Body of pancreas (tissue), 4 donors: ENCODE measurements at regions not wholly inside any gene's neighbourhood (a gene's known extent, or its start where the extent isn't known, plus 50 kb on each side); places are given as distances from the start of the nearest gene placed in this dataset.

ENCODE experiments used
- POLR2A ChIP-seq, 3 donors: fragments of 450-650 bp; IDR thresholded peaks; one replicate each; pipeline ENCODE4 v1.6.1; 2016; ENCODE audit warnings: antibody characterized with exemption in 3 of 3, mild to moderate bottlenecking in 2 of 3
- TF ChIP-seq, protein P1 (sequence below), 7 experiments: fragments of 450-650 bp in 4 of 7; fragments of 200-600 bp in 3 of 7; sonication (generic) in 3 of 7; IDR thresholded peaks; one replicate each; pipeline ENCODE4 v1.5.1; 2016 to 2019; ENCODE audit warnings: antibody characterized with exemption in 7 of 7

- no peak for TF ChIP-seq POLR2A (IDR thresholded peaks at IDR 0.05)
- TF ChIP-seq, protein P1, sequence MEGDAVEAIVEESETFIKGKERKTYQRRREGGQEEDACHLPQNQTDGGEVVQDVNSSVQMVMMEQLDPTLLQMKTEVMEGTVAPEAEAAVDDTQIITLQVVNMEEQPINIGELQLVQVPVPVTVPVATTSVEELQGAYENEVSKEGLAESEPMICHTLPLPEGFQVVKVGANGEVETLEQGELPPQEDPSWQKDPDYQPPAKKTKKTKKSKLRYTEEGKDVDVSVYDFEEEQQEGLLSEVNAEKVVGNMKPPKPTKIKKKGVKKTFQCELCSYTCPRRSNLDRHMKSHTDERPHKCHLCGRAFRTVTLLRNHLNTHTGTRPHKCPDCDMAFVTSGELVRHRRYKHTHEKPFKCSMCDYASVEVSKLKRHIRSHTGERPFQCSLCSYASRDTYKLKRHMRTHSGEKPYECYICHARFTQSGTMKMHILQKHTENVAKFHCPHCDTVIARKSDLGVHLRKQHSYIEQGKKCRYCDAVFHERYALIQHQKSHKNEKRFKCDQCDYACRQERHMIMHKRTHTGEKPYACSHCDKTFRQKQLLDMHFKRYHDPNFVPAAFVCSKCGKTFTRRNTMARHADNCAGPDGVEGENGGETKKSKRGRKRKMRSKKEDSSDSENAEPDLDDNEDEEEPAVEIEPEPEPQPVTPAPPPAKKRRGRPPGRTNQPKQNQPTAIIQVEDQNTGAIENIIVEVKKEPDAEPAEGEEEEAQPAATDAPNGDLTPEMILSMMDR (IDR thresholded peaks at IDR 0.05): no peak
These were observed 449.5 kb upstream of the ZMIZ1 start for GRCh38 chr10:78619115-78619851.
